GM23338 (cell line): ENCODE measurements at regions not wholly inside any gene's neighbourhood (a gene's known extent, or its start where the extent isn't known, plus 50 kb on each side); places are given as distances from the start of the nearest gene placed in this dataset.

Source experiments
- ATAC-seq: fragments of 200-7000 bp; cut with Tn5 transposase; 3 replicates; pipeline ENCODE4 v1.9.1; 2020
- DNase-seq: peaks from one replicate; pipeline ENCODE4 v3.0.0-alpha.2; 2015; ENCODE audit warnings: low spot score
- H2AFZ ChIP-seq: fragments of 200-600 bp; sonication (generic); 2 replicates; pipeline ENCODE4 v1.8.0; 2016; ENCODE audit warnings: antibody characterized with exemption, mild to moderate bottlenecking, moderate library complexity
- H3F3A ChIP-seq: fragments of 200-600 bp; sonication (generic); replicated peaks from 2 replicates; pipeline ENCODE4 v1.8.0; 2017; ENCODE audit warnings: antibody characterized with exemption, mixed run types, low read depth
- H3K27ac ChIP-seq: fragments of 200-600 bp; sonication (generic); 2 replicates; pipeline ENCODE4 v1.6.1; 2016; ENCODE audit warnings: low read depth
- H3K27me3 ChIP-seq: fragments of 200-600 bp; sonication (generic); 2 replicates; pipeline ENCODE4 v1.8.0; 2016; ENCODE audit warnings: mild to moderate bottlenecking, mixed run types, moderate library complexity; ENCODE audit not compliant: insufficient read depth
- H3K36me3 ChIP-seq: fragments of 200-600 bp; sonication (generic); 2 replicates; pipeline ENCODE4 v1.8.0; 2016; ENCODE audit warnings: mild to moderate bottlenecking; ENCODE audit not compliant: insufficient read depth
- H3K4me1 ChIP-seq: fragments of 200-600 bp; sonication (generic); 2 replicates; pipeline ENCODE4 v1.8.0; 2016; ENCODE audit warnings: mild to moderate bottlenecking, moderate library complexity; ENCODE audit not compliant: insufficient read depth
- H3K4me2 ChIP-seq: fragments of 200-600 bp; sonication (generic); 2 replicates; pipeline ENCODE4 v1.7.1; 2017; ENCODE audit warnings: mixed run types
- H3K4me3 ChIP-seq: fragments of 200-600 bp; sonication (generic); 2 replicates; pipeline ENCODE4 v1.6.1; 2016; ENCODE audit warnings: mixed run types
- H3K79me2 ChIP-seq: fragments of 200-600 bp; sonication (generic); replicated peaks from 2 replicates; pipeline ENCODE4 v1.8.0; 2017; ENCODE audit warnings: mild to moderate bottlenecking; ENCODE audit not compliant: insufficient read depth
- H3K9me2 ChIP-seq: fragments of 200-600 bp; sonication (generic); 2 replicates; pipeline ENCODE4 v1.8.0; 2017; ENCODE audit not compliant: insufficient read depth
- H4K20me1 ChIP-seq: fragments of 200-600 bp; sonication (generic); replicated peaks from 2 replicates; pipeline ENCODE4 v1.8.0; 2017; ENCODE audit warnings: mild to moderate bottlenecking; ENCODE audit not compliant: insufficient read depth
- H3K27ac Mint-ChIP-seq: 2 replicates; pipeline ENCODE4 v1.8.0; 2020; ENCODE audit warnings: inconsistent platforms, mild to moderate bottlenecking, moderate library complexity, mixed read lengths
- H3K27me3 Mint-ChIP-seq: 3 replicates; pipeline ENCODE4 v1.8.0; 2022; ENCODE audit warnings: low read depth, mild to moderate bottlenecking, moderate library complexity, mixed read lengths, inconsistent platforms; ENCODE audit not compliant: insufficient read depth, poor library complexity
- H3K36me3 Mint-ChIP-seq: 3 replicates; pipeline ENCODE4 v1.8.0; 2021; ENCODE audit warnings: low read depth, mild to moderate bottlenecking, inconsistent platforms, moderate library complexity, mixed read lengths
- H3K4me1 Mint-ChIP-seq: 3 replicates; pipeline ENCODE4 v1.8.0; 2020; ENCODE audit warnings: mild to moderate bottlenecking, inconsistent platforms, mixed read lengths
- H3K4me3 Mint-ChIP-seq: 3 replicates; pipeline ENCODE4 v1.8.0; 2021; ENCODE audit warnings: moderate library complexity, mild to moderate bottlenecking, inconsistent platforms, mixed read lengths
- H3K9me3 Mint-ChIP-seq: 3 replicates; pipeline ENCODE4 v1.8.0; 2020; ENCODE audit warnings: moderate library complexity, mild to moderate bottlenecking, inconsistent platforms, mixed read lengths
- CREB1 ChIP-seq: fragments of 250-450 bp; sonication (Bioruptor Pico); IDR thresholded peaks from 2 replicates; pipeline ENCODE4 v1.5.0; 2020; ENCODE audit warnings: low read depth, mild to moderate bottlenecking, moderate library complexity
- CTCF ChIP-seq, 2 experiments: fragments of 200-600 bp in 1 of 2; sonication (generic) in 1 of 2; conservative IDR thresholded peaks; 2 replicates each; pipeline versions ENCODE4 v1.5.1 to v1.6.1; 2016 to 2017; ENCODE audit warnings: antibody characterized with exemption in 2 of 2, low read depth in 2 of 2, mild to moderate bottlenecking in 2 of 2, moderate library complexity in 1 of 2
- ETS1 ChIP-seq: IDR thresholded peaks from 2 replicates; pipeline ENCODE4 v1.6.1; 2016; ENCODE audit warnings: antibody characterized with exemption
- EZH2 ChIP-seq: fragments of 200-600 bp; sonication (generic); IDR thresholded peaks from one replicate; pipeline ENCODE4 v1.8.0; 2017; ENCODE audit warnings: antibody characterized with exemption, mild to moderate bottlenecking, low read depth; ENCODE audit not compliant: unreplicated experiment
- EZH2phosphoT487 ChIP-seq: fragments of 200-600 bp; sonication (generic); IDR thresholded peaks from one replicate; pipeline ENCODE4 v1.8.1; 2018; ENCODE audit warnings: antibody characterized with exemption; ENCODE audit not compliant: unreplicated experiment
- JUNB ChIP-seq: IDR thresholded peaks from one replicate; pipeline ENCODE4 v1.6.1; 2016; ENCODE audit warnings: antibody characterized with exemption; ENCODE audit not compliant: unreplicated experiment
- NANOG ChIP-seq: IDR thresholded peaks from 2 replicates; pipeline ENCODE4 v1.6.1; 2016; ENCODE audit warnings: antibody characterized with exemption, borderline replicate concordance
- POLR2AphosphoS5 ChIP-seq: IDR thresholded peaks from 2 replicates; pipeline ENCODE4 v1.6.1; 2016; ENCODE audit warnings: antibody characterized with exemption, low read depth
- REST ChIP-seq: IDR thresholded peaks from one replicate; pipeline ENCODE4 v1.6.1; 2018; ENCODE audit warnings: antibody characterized with exemption; ENCODE audit not compliant: unreplicated experiment
- STAT1 ChIP-seq: IDR thresholded peaks from one replicate; pipeline ENCODE4 v1.6.1; 2016; ENCODE audit warnings: antibody characterized with exemption; ENCODE audit not compliant: unreplicated experiment
- ZNF114 ChIP-seq: fragments of 250-450 bp; sonication (Bioruptor Pico); IDR thresholded peaks from 2 replicates; pipeline ENCODE4 v1.5.0; 2020; ENCODE audit warnings: mild to moderate bottlenecking, moderate library complexity
- ZNF331 ChIP-seq: fragments of 250-450 bp; sonication (Bioruptor Pico); IDR thresholded peaks from 2 replicates; pipeline ENCODE4 v1.5.0; 2020; ENCODE audit warnings: low read depth, mild to moderate bottlenecking, moderate library complexity

- ATAC-seq (no peak), DNase-seq (no peak)
- H3K36me3 Mint-ChIP-seq: peaks cover 24% of the 10 kb centered on the region
- Histone ChIP-seq H3K36me3 (peaks cover 5% of the 10 kb centered on the region; the same call in 1 of the 2 replicates), H3K27me3 (no peaks in the 10 kb centered on the region), H3K27ac (no peak overlapping the region), H3K4me1 (no peaks in the 10 kb centered on the region), H3K79me2 (no peaks in the 10 kb centered on the region), H4K20me1 (no peaks in the 10 kb centered on the region), H3K4me2 (no peak overlapping the region), H3K9me2 (peaks cover 7% of the 10 kb centered on the region; the same call in 1 of the 2 replicates), H3F3A (no peaks in the 10 kb centered on the region), H2AFZ (no peak overlapping the region), H3K4me3 (no peak overlapping the region)
- H3K4me1 Mint-ChIP-seq: no peaks in the 10 kb centered on the region
- H3K27me3 Mint-ChIP-seq: peaks cover 6% of the 10 kb centered on the region
- H3K9me3 Mint-ChIP-seq: peaks cover 67% of the 10 kb centered on the region
- H3K27ac Mint-ChIP-seq: no peak overlapping the region; the same call in 1 of the 2 replicates
- TF ChIP-seq ETS1: no peak
- TF ChIP-seq CREB1 (CRISPR knock-in tag): no peak
- no peak for TF ChIP-seq EZH2
- TF ChIP-seq ZNF331 (CRISPR knock-in tag): no peak
- no peak for TF ChIP-seq CTCF (conservative IDR thresholded peaks at IDR 0.05; ENCODE audit: low read depth in 2 of 2)
- TF ChIP-seq NANOG: no peak
- no peak for TF ChIP-seq EZH2phosphoT487
- no peak for TF ChIP-seq POLR2AphosphoS5
- no peak for TF ChIP-seq REST
- H3K4me3 Mint-ChIP-seq: no peak overlapping the region
Measured at GRCh38 chr22:34319346-34319745, 399.1 kb upstream of the LARGE1 start.

GRCh38 chr22:34324763-34325162 lies 404.5 kb upstream of the LARGE1 start:
- Mint-ChIP-seq H3K4me3 (no peak overlapping the region), H3K36me3 (0 out of 3 replicates have a peak, but pooled peaks cover 4% of the 10 kb centered on the region), H3K4me1 (no peaks in the 10 kb centered on the region), H3K9me3 (peaks cover 34% of the 10 kb centered on the region), H3K27me3 (no peaks in the 10 kb centered on the region), H3K27ac (no peak overlapping the region)
- Histone ChIP-seq H3K79me2 (no peaks in the 10 kb centered on the region), H3K27me3 (no peaks in the 10 kb centered on the region), H4K20me1 (no peaks in the 10 kb centered on the region), H3K36me3 (no peaks in the 10 kb centered on the region), H3K9me2 (0 out of 2 replicates have a peak, but pooled peaks cover 3% of the 10 kb centered on the region), H3K4me2 (no peak overlapping the region), H3F3A (no peaks in the 10 kb centered on the region), H3K4me1 (no peaks in the 10 kb centered on the region), H3K4me3 (no peak overlapping the region), H3K27ac (no peak overlapping the region), H2AFZ (no peak overlapping the region)
- DNase-seq (no peak), ATAC-seq (no peak)
- no peak for TF ChIP-seq ZNF114 (CRISPR knock-in tag)
- no peak for TF ChIP-seq JUNB
- no peak for TF ChIP-seq EZH2
- TF ChIP-seq POLR2AphosphoS5: no peak
- TF ChIP-seq CTCF (conservative IDR thresholded peaks at IDR 0.05; ENCODE audit: low read depth in 2 of 2): no peak
- TF ChIP-seq STAT1: no peak
- TF ChIP-seq NANOG: no peak
- TF ChIP-seq EZH2phosphoT487: no peak
- no peak for TF ChIP-seq ETS1
- no peak for TF ChIP-seq CREB1 (CRISPR knock-in tag)
